Heart right ventricle (tissue), 16 donors: ENCODE measurements at regions not wholly inside any gene's neighbourhood (a gene's known extent, or its start where the extent isn't known, plus 50 kb on each side); places are given as distances from the start of the nearest gene placed in this dataset.
A peak's percentile ranks its signal among the peaks of the same experiment; 100 is the strongest.

Experiments
- ATAC-seq, 8 donors: fragments of 200-7000 bp; cut with Tn5 transposase; one replicate each; pipeline ENCODE4 v1.9.1; 2020; ENCODE audit warnings: mild to moderate bottlenecking in 8 of 8, moderate library complexity in 8 of 8, moderate number of reproducible peaks in 1 of 8
- DNase-seq, 2 donors: peaks; one replicate each; pipeline ENCODE4 v3.0.0-alpha.2; 2020
- H3K27ac ChIP-seq, 10 donors: fragments of 200-600 bp; sonication (generic) in 2 of 10; one replicate each; pipeline versions ENCODE4 v1.5.0 to v1.8.0; 2020 to 2022; ENCODE audit warnings: mild to moderate bottlenecking in 3 of 10
- H3K27me3 ChIP-seq, 7 donors: fragments of 200-600 bp; one replicate each; pipeline ENCODE4 v1.8.0; 2021 to 2022; ENCODE audit warnings: mild to moderate bottlenecking in 2 of 7
- H3K36me3 ChIP-seq, 9 donors: fragments of 200-600 bp; sonication (generic) in 1 of 9; one replicate each; pipeline versions ENCODE4 v1.5.0 to v1.8.0; 2020 to 2022; ENCODE audit warnings: mild to moderate bottlenecking in 2 of 9
- H3K4me1 ChIP-seq, 9 donors: fragments of 200-600 bp; sonication (generic) in 1 of 9; one replicate each; pipeline versions ENCODE4 v1.5.0 to v1.8.0; 2020 to 2022; ENCODE audit warnings: mild to moderate bottlenecking in 4 of 9
- H3K4me3 ChIP-seq, 10 donors: fragments of 200-600 bp; sonication (generic) in 2 of 10; one replicate each; pipeline versions ENCODE4 v1.5.0 to v1.8.0; 2020 to 2022; ENCODE audit warnings: mild to moderate bottlenecking in 7 of 10, moderate library complexity in 2 of 10
- H3K9me3 ChIP-seq, 11 donors: fragments of 200-600 bp in 10 of 11; sonication (generic) in 2 of 11; one replicate each; pipeline versions ENCODE4 v1.5.0 to v1.8.0; 2013 to 2022; ENCODE audit warnings: mild to moderate bottlenecking in 2 of 11, control low read depth in 1 of 11, moderate library complexity in 1 of 11
- WGBS, 2 donors: extraction: QIAGEN DNeasy Blood & Tissue Kit; methylation state at CpG; one replicate each; pipeline ENCODE4 v1.1.7; 2013; ENCODE audit warnings: inconsistent platforms in 1 of 2; 5-methylcytosine and 5-hydroxymethylcytosine counted together
- intact Hi-C, 10 donors: fragments of 100-400 bp; cut with DNase I; formaldehyde crosslinking; loops; one replicate each; pipeline versions ENCODE4 v1.11.1 to v1.14.2; 2022
- TF ChIP-seq, protein P1 (sequence below), 9 donors: fragments of 200-600 bp; sonication (generic) in 2 of 9; IDR thresholded peaks; one replicate each; pipeline versions ENCODE4 v1.5.0 to v1.8.0; 2021 to 2022; ENCODE audit warnings: antibody characterized with exemption in 9 of 9, mild to moderate bottlenecking in 5 of 9, moderate library complexity in 1 of 9
- donor health status: Arrhythmogenic right ventricular cardiomyopathy.
- donor health status: ischemic (EF 13 %, LVEDD 7.1; RV severe dilation, severe dysfunction).
- donor health status: healthy with polysubstance abuse.
- donor health status: DM: no; HTN: yes; CAD: no.
- donor health status: DM: no; HTN: no; CAD: no.
- donor health status: ischemic (EF 25% LVEDD 6.9; RV normal size, moderate dysfunction).
- donor health status: ischemic (EF 25% LVEDD 5.7; RV mildly dilated, moderate dysfunction).
- donor health status: healthy.
- donor health status: DM: yes; HTN: yes; CAD: no.
- donor health status: Ischemic cardiomyopathy.
- donor health status: ischemic (EF 35%, LVEDD 5.7; RV mildly dilated, moderate dysfunction).
- donor health status: nonischemic (EF 11% LVEDD 7.7; RV severe dilation, severe dysfunction).
- donor health status: DM: yes; HTN: yes; CAD: no.
- donor health status: PGD.
- donor health status: ischemic (EF 29% LVEDD 5.4; RV normal size, mild dysfunction).
- donor health status: nonischemic (EF 23%, LVEDD 6.1; RV moderate dilation, normal function).

DNA sequence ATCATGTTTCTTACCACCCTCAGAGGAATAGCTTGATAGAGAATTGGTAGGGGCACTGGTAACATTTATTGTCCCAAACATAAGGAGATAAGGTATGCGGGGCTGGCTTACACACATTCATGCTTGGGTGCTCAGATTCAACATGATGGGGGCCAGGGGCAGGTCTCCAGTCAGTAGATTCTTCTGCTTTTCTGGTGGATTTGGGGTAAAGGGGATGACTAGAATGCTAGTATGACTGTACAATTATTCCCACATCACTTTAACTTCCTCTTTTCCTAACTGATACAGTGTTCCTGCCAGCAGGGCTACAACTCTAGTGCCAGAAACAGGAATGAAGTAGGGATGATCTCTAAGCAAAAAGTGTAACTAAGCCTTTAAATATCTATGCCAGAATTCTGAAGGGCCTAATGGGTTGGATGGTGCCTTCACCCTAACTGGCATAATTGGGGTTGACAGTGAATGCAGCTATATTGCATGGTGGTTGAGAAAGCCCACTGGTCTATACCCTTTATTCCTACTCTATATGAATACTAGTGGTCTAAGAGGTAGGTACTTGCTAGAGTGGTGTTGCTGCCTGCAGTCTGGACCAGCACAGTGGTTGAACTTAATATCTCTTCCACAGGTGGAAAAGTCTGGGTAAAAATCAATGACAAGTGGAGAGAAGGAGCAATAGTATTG is 117.4 kb downstream of the IL12A start:
- no peaks in the 10 kb centered on the region for H3K9me3 ChIP-seq
- intact Hi-C loops, result no loop called here

DNA sequence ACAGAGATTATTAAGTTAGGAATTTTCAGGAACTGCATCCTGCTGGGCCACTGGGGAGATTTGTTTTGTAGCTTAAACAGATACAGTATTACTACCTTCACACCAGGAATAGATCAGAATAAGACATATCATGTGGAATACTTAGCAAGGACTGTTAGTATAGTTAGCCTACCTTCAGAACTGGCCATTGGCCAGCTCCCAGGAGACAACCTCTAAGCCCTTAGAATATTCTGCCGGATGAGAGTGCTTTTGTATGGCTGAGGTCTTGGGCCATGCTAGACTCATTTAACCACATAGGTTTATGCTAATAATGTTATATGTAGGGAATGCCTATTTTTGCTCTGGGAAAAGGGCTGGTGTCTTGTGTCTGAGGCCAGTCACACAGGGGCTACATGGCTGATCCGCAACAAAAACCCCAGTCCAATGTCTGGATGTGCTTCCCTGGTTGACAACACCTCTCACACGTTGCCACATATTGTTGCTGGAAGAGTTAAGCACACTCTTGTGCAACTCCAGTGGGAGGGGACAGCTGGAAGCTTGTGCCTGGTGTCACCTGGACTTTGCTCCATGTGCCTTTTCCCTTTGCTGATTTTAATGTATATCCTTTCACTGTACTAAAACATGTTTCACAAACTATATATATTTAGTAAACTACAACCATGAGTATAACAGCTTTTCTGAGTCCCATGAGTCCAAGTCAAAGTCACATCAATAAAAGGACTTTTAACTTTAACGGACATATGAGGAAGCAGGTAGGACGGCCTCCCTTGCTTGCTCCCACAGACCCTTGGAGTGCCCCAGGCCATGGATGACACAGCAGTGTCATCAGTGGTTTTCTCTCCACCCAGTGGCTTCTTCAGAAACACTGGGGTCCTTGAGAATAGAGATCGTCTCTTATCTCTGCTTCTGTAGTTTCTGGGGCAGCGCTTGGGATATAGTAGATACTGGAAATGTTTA is 118.0 kb upstream of the C3orf80 start:
- ATAC-seq, result peak in 1 of 8 donors; percentile 50

More for the DNA sequence above, 117.4 kb downstream of the IL12A start:
- WGBS, 2 donors, result 94 to 96% methylated on average over 1 of the region's 1 CpG
- peaks cover 0 to 5% (median 0%) of the 10 kb centered on the region in 7 donors for H3K27me3 ChIP-seq
- no peaks in the 10 kb centered on the region for H3K36me3 ChIP-seq
- DNase-seq, result no peak
- ATAC-seq, result no peak
- H3K4me1 ChIP-seq, result no peaks in the 10 kb centered on the region
- TF ChIP-seq, protein P1, sequence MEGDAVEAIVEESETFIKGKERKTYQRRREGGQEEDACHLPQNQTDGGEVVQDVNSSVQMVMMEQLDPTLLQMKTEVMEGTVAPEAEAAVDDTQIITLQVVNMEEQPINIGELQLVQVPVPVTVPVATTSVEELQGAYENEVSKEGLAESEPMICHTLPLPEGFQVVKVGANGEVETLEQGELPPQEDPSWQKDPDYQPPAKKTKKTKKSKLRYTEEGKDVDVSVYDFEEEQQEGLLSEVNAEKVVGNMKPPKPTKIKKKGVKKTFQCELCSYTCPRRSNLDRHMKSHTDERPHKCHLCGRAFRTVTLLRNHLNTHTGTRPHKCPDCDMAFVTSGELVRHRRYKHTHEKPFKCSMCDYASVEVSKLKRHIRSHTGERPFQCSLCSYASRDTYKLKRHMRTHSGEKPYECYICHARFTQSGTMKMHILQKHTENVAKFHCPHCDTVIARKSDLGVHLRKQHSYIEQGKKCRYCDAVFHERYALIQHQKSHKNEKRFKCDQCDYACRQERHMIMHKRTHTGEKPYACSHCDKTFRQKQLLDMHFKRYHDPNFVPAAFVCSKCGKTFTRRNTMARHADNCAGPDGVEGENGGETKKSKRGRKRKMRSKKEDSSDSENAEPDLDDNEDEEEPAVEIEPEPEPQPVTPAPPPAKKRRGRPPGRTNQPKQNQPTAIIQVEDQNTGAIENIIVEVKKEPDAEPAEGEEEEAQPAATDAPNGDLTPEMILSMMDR (IDR thresholded peaks at IDR 0.05), result no peak
- H3K27ac ChIP-seq, result no peak overlapping the region
- H3K4me3 ChIP-seq, result no peak overlapping the region

DNA sequence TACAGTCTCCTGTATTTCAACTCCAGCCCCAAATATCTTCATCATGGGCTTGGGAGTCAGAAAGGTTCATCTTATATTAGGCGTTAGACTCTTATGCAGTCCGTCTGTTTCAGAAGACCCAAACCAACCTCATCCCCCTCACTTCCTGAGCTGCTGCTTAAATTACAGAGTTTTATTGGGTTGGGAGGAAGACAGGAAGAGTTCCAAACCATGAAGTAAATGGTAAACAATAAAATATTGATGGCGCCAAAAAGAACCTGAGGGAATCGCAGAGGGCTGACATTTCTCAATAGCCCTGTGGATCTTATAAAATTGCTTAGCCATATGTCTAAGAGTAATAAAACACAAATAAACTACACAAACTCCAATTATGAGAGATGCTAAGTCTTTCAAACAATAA is 116.9 kb upstream of the C3orf80 start:
- TF ChIP-seq, protein P1 (IDR thresholded peaks at IDR 0.05), result no peak
- 47 to 53% methylated on average over 4 of the region's 4 CpGs for WGBS, 2 donors
- H3K36me3 ChIP-seq, result no peaks in the 10 kb centered on the region
- ATAC-seq, result no peak
- no peak overlapping the region for H3K27ac ChIP-seq
- peaks cover 0 to 5% (median 0%) of the 10 kb centered on the region in 9 donors for H3K4me1 ChIP-seq
- no peak overlapping the region for H3K4me3 ChIP-seq
- intact Hi-C loops, result no loop called here
- no peak for DNase-seq
- H3K27me3 ChIP-seq, result peaks cover 0 to 5% (median 0%) of the 10 kb centered on the region in 7 donors
- H3K9me3 ChIP-seq, result no peaks in the 10 kb centered on the region

More for the DNA sequence above, 118.0 kb upstream of the C3orf80 start:
- DNase-seq, result no peak
- WGBS, 2 donors, result 67 to 68% methylated on average over 7 of the region's 7 CpGs
- TF ChIP-seq, protein P1 (IDR thresholded peaks at IDR 0.05), result no peak
- Histone ChIP-seq H3K4me3 (no peak overlapping the region), H3K27ac (no peak overlapping the region), H3K36me3 (no peaks in the 10 kb centered on the region), H3K27me3 (peaks cover 0 to 5% (median 0%) of the 10 kb centered on the region in 7 donors), H3K4me1 (peaks cover 0 to under 1% (median 0%) of the 10 kb centered on the region in 9 donors), H3K9me3 (no peaks in the 10 kb centered on the region)
- intact Hi-C loops, result loop anchor here in 1 of 10 donors (1.0 kb wide), 1 partner anchor 9 kb away; no protein-coding TSS in a partner anchor

DNA sequence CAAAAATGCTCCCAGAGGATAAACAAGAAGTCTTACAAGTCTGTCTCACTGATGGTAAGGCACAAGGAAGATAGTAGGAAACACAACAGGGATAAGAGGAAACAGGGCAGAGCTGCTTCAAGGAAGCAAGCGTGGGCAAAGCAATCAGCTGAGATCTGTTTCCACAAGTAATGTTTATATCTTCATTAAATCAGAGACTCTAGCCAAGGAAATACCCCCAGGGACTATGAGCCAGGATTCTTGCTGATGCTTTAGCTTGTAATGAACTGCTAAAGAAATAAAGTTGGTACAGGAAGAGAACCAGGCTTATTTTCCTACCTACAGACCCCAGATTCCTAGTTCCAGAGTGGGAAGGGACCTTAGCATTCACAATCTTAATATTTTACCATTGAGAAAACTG is 112.7 kb upstream of the C3orf80 start:
- Histone ChIP-seq H3K36me3 (no peaks in the 10 kb centered on the region), H3K4me3 (no peak overlapping the region), H3K9me3 (no peaks in the 10 kb centered on the region), H3K27ac (no peak overlapping the region), H3K27me3 (peaks cover 0 to 11% (median 0%) of the 10 kb centered on the region in 7 donors), H3K4me1 (peaks cover 0 to 5% (median 0%) of the 10 kb centered on the region in 9 donors)
- 54 to 71% methylated on average over 1 of the region's 1 CpG for WGBS, 2 donors
- TF ChIP-seq, protein P1 (IDR thresholded peaks at IDR 0.05), result no peak
- no peak for DNase-seq
- intact Hi-C loops, result no loop called here
- no peak for ATAC-seq
